Astrocyte of the cerebellum (primary cell): ENCODE measurements at regions not wholly inside any gene's neighbourhood (a gene's known extent, or its start where the extent isn't known, plus 50 kb on each side); places are given as distances from the start of the nearest gene placed in this dataset.

Source experiments
- DNase-seq: peaks from one replicate; pipeline ENCODE4 v3.0.0-alpha.2; 2011; ENCODE audit warnings: low read depth
- H3K4me3 ChIP-seq: 2 replicates; pipeline ENCODE4 v1.5.1; 2011; ENCODE audit warnings: mild to moderate bottlenecking, low read depth, low read length, moderate library complexity
- in situ Hi-C: cut with HindIII; loops from 2 replicates; pipeline ENCODE4 v1.10.0; 2017; ENCODE audit warnings: low sequenced_read_pairs
- TF ChIP-seq, protein P1 (sequence below): IDR thresholded peaks from 2 replicates; pipeline ENCODE4 v1.5.1; 2012; ENCODE audit warnings: low read length, low read depth, moderate library complexity, mild to moderate bottlenecking; ENCODE audit errors: missing control alignments

DNA sequence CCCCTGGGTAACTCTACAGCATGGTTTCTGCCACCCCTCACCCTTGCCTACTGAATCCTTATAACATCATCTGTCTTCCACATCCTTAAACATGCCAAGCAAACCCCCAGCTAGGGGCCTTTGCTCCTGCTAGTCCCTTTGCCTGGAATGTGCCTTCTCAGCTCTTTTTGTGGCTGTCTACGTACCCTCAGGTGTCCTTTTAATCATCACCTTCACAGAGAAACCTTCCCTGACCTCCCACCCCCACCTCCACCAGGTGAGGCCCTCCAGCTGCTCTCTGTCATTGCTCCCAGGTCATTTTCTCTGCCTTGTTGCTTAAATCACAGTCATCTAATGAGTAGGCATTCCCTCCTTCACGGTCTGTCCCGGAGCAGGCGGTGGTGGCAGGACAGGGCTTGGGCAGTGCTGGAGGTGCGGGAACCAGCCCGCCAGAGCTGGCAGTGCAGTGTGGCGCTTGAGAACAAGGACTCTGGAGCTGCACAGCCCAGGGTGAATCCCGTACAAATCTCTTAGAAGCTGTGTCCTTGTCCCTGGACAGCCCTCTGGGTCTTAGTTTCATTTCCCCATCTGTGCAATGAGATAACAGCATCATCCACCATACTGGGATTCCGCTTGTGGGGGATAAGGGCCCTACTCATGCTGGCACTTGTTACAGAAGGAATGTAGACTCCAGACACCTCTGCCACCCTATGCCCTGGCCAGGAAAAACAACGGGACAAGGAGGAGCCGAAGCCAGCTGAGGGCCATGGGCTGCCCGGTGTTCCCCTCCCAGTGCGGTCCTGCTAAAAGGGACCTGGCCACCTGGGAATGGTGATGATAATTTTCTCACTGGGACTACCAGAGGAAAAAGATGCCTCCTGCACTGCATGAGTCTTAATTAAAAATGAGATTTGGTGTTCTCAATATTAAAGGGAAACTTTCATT is 52.1 kb upstream of the IQSEC1 start:
- TF ChIP-seq, protein P1, sequence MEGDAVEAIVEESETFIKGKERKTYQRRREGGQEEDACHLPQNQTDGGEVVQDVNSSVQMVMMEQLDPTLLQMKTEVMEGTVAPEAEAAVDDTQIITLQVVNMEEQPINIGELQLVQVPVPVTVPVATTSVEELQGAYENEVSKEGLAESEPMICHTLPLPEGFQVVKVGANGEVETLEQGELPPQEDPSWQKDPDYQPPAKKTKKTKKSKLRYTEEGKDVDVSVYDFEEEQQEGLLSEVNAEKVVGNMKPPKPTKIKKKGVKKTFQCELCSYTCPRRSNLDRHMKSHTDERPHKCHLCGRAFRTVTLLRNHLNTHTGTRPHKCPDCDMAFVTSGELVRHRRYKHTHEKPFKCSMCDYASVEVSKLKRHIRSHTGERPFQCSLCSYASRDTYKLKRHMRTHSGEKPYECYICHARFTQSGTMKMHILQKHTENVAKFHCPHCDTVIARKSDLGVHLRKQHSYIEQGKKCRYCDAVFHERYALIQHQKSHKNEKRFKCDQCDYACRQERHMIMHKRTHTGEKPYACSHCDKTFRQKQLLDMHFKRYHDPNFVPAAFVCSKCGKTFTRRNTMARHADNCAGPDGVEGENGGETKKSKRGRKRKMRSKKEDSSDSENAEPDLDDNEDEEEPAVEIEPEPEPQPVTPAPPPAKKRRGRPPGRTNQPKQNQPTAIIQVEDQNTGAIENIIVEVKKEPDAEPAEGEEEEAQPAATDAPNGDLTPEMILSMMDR: no peak
- no peak for DNase-seq
- in situ Hi-C loops: no loop called here
- H3K4me3 ChIP-seq: no peak overlapping the region

DNA sequence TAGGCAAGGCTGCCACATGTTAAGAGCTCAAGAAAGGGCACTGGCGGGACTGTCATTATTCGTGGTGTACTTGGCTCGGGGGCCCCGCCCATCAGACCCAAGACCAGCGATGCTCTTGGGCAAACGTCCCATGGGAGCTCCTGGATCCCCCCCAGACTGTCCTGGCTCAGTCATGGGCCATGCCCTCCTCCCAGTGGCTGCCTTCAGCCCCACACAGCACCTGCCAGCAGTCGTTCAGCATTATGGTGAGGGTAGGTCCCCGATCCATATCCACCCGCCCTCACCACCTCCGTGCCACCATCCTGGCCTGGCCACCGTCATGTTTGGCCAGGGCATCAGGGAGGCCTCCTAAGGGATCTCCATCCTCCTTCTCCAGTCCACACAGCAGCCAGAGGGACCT is 51.4 kb upstream of the IQSEC1 start:
- in situ Hi-C loops: no loop called here
- TF ChIP-seq, protein P1: no peak
- no peak overlapping the region for H3K4me3 ChIP-seq
- no peak for DNase-seq

DNA sequence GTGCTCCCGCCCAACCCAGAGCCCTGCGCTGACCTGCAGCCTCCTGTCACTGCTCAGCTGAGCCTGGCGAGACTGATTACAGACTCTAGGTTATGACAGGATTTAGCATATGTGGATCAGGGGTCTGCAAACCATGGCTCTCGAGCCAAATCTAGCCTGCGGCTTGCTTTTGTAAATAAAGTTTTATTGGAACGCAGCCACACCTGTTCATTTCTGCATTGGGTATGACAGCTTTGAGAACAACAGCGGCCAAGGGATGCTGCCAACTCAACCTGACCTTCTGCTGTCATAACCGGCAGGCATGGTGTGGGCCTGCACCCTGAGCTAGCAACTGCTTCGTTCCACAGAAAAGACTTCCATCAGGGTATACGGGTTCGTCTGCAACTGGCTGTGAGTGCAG is 50.5 kb upstream of the IQSEC1 start:
- TF ChIP-seq, protein P1: no peak
- no peak for DNase-seq
- H3K4me3 ChIP-seq: no peak overlapping the region
- in situ Hi-C loops: no loop called here

DNA sequence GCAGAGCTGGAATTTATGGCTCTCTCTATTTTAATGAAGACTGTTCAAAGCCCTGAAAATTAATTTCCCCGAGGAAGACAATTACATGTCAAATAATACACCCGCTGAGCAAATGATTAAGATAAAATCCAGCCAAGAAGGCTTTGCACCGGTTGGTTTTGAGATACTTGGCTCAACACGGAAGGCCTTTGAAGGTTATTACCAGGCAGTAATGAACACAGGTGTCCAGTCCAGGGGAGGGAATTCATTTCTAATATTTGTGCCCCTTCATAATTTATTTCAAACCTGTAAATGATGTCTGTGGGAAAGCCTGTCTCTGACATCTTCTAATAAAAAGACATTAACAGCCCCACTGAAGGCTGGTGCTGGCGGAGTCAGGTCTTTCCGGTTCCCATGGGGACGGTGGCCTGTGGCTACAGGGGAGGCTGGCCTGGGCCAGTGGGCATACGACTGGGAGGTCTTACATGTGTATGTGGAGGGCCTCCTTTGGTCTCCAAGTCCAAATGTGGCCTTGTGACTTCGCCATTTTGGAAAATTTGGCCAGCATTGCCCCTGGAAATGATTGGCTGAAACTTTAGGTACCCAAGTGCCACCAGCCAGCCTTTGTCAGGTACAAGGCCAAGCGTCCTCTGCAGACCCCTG is 49.9 kb upstream of the IQSEC1 start:
- in situ Hi-C loops: no loop called here
- H3K4me3 ChIP-seq: no peak overlapping the region
- no peak for DNase-seq
- TF ChIP-seq, protein P1: no peak
